ENCODE measurements at regions not wholly inside any gene's neighbourhood (a gene's known extent, or its start where the extent isn't known, plus 50 kb on each side); places are given as distances from the start of the nearest gene placed in this dataset.

DNA sequence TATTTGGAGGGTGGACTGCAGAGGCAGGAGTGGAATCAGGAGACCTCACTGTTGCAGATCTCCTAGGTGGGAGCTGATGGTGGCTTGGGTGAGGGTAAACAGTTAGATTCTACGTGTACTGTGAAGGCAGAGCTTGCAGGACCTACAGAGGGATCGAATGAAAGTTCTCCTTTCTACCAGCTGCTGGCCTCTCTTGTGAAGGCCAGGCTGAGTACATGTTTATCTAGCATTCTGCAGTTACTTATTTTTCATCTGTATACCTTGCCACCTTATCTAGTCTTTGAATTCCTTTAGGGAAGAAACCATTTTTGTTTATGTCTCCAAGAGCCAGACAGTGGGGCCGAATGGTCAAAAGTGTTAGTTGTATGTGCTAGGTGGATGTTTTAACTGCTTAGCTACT lies 57.6 kb downstream of the PTTG1 start:
- TF ChIP-seq, protein P1, sequence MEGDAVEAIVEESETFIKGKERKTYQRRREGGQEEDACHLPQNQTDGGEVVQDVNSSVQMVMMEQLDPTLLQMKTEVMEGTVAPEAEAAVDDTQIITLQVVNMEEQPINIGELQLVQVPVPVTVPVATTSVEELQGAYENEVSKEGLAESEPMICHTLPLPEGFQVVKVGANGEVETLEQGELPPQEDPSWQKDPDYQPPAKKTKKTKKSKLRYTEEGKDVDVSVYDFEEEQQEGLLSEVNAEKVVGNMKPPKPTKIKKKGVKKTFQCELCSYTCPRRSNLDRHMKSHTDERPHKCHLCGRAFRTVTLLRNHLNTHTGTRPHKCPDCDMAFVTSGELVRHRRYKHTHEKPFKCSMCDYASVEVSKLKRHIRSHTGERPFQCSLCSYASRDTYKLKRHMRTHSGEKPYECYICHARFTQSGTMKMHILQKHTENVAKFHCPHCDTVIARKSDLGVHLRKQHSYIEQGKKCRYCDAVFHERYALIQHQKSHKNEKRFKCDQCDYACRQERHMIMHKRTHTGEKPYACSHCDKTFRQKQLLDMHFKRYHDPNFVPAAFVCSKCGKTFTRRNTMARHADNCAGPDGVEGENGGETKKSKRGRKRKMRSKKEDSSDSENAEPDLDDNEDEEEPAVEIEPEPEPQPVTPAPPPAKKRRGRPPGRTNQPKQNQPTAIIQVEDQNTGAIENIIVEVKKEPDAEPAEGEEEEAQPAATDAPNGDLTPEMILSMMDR (IDR thresholded peaks at IDR 0.05; ENCODE audit: control extremely low read depth, extremely low read depth, low read depth, missing control alignments): no peak
- ChIA-PET POLR2A (interaction anchor here (0.7 kb wide), 1 partner anchor 861 kb away, joined by 7 read pairs; no protein-coding TSS in a partner anchor), CTCF (interaction anchor here (1.2 to 11.6 kb wide), 2 partner anchors 21 to 38 kb away, joined by 3 to 147 read pairs; no protein-coding TSS in a partner anchor)
- no peak for DNase-seq (ENCODE audit: extremely low spot score)

DNA sequence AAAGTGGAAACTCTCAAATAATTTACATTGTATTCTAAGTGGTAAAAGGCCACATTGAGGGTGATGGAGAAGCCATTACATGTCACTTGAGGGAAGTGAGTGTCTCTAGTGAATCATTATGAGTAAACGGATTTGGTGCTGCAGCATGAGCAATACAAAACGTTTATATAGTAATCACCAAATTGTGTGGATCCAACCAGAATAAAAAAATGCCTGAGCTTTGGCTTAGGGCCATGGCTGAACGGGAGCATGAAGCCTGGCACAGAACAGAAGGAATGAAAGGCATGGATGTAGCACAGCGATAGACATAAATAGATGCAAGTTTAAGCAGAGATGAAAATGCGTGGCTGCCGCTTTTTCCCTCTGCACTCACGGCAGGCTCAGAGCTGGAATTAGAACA lies 58.3 kb downstream of the PTTG1 start:
- TF ChIP-seq, protein P1 (IDR thresholded peaks at IDR 0.05; ENCODE audit: control extremely low read depth, extremely low read depth, low read depth, missing control alignments): no peak
- ChIA-PET POLR2A (no interaction called here), CTCF (interaction anchor here (1.2 to 11.6 kb wide), 2 partner anchors 21 to 39 kb away, joined by 3 to 147 read pairs; no protein-coding TSS in a partner anchor)
- DNase-seq (ENCODE audit: extremely low spot score): no peak

DNA sequence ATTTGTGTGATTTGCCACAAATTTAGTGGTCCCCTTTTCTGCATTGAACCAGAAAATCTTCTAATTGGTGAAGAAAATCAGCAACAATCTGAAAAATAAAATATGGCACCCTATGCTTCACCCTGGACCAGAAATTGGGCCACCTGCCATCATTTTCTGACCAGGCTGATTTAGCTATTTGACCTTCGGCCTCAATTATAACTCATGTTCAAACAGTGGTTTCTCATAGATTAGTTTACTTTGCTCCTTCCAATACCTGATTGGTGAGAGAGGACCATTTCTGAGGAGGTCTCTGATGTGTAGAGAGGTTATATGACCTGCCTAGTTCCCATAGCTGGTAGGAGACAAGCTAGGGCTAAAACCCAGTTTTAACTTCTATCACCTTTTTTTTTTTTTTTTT lies 59.0 kb downstream of the PTTG1 start:
- ChIA-PET POLR2A (no interaction called here), CTCF (interaction anchor here (0.9 to 11.6 kb wide), 2 partner anchors 22 to 40 kb away, joined by 3 to 147 read pairs; no protein-coding TSS in a partner anchor)
- no peak for DNase-seq (ENCODE audit: extremely low spot score)
- TF ChIP-seq, protein P1 (IDR thresholded peaks at IDR 0.05; ENCODE audit: control extremely low read depth, extremely low read depth, low read depth, missing control alignments): no peak

DNA sequence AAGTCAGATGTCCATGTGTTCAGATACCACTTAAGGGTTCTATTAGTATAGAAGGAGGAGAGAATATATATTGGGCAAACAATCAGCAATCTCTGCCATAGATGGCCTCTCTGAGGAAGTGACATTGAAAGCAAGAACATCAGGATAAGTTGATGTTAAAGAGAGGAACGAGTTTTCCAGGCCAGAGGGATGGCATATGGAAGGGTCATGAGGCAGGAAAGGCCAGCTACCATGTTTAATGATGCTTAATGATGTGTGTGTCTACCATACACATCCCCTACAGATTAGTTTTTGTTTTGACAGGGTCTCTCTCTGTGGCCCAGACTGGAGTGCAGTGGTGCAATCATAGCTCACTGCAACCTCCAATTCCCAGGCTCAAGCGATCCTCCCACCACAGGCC lies 63.0 kb downstream of the PTTG1 start:
- no peak for DNase-seq (ENCODE audit: extremely low spot score)
- CTCF ChIA-PET: interaction anchor here (1.1 to 1.8 kb wide), 7 partner anchors 9 to 46 kb away, joined by 3 to 12 read pairs (median 4); no protein-coding TSS in a partner anchor
- TF ChIP-seq, protein P1 (IDR thresholded peaks at IDR 0.05; ENCODE audit: control extremely low read depth, extremely low read depth, low read depth, missing control alignments): no peak
- POLR2A ChIA-PET: no interaction called here

DNA sequence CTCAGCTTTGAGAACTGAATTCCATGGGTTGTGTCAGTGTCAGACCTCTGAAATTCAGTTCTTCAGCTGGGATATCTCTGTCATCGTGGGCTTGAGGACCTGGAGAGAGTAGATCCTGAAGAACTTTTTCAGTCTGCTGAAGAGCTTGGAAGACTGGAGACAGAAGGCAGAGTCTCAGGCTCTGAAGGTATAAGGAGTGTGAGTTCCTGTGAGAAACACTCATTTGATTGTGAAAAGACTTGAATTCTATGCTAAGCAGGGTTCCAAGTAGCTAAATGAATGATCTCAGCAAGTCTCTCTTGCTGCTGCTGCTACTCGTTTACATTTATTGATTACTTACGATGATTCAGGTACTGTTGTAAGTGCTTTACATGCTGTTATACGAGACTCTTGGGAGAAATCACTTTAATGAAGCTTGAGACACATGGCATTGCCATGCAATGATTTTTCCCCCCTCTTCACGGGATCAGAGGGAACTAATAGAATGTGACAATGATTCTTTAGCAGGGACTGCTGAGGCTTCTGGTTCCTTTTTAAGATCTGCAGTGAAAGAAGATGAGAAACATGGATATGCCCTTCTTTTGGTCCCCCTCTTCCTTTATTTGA lies 63.8 kb downstream of the PTTG1 start:
- TF ChIP-seq, protein P1 (IDR thresholded peaks at IDR 0.05; ENCODE audit: control extremely low read depth, extremely low read depth, low read depth, missing control alignments): no peak
- POLR2A ChIA-PET: no interaction called here
- no peak for DNase-seq (ENCODE audit: extremely low spot score)
- CTCF ChIA-PET: interaction anchor here (0.8 to 1.8 kb wide), 9 partner anchors 9 to 62 kb away, joined by 3 to 12 read pairs (median 4); no protein-coding TSS in a partner anchor

DNA sequence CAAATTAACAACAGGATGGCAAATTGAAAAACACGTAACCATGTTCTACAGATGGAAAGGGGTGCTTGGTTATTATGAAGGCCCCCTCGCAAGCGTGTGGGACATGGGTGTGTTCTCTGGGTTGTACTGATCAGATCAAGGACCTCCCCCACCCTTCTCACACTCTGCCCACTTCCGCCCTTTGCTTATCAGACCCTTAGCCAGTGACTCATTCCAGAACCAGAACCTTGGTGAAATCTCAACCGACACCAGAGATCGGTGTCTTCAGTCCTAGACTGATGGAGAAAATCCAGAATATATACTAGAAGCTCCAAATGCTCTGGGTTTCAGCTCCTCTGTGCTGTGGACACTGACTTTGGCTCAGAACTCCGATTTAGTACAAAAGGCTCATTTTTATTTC lies 64.9 kb downstream of the PTTG1 start:
- CTCF ChIA-PET: interaction anchor here (1.3 to 1.8 kb wide), 4 partner anchors 8 to 20 kb away, joined by 4 read pairs; no protein-coding TSS in a partner anchor
- TF ChIP-seq, protein P1 (IDR thresholded peaks at IDR 0.05; ENCODE audit: control extremely low read depth, extremely low read depth, low read depth, missing control alignments): no peak

More for the DNA sequence above, 64.9 kb downstream of the PTTG1 start:
- POLR2A ChIA-PET: no interaction called here
- no peak for DNase-seq (ENCODE audit: extremely low spot score)
